Neuronal stem cell (in vitro differentiated cells): ENCODE measurements at regions not wholly inside any gene's neighbourhood (a gene's known extent, or its start where the extent isn't known, plus 50 kb on each side); places are given as distances from the start of the nearest gene placed in this dataset.

Source experiments
- DNase-seq: peaks from one replicate; pipeline ENCODE4 v3.0.0-alpha.2; 2013; ENCODE audit warnings: low spot score
- H2AFZ ChIP-seq: one replicate; pipeline ENCODE4 v1.6.1; 2013; ENCODE audit warnings: mild to moderate bottlenecking, low read length, inconsistent platforms
- H2AK5ac ChIP-seq: 2 replicates; pipeline ENCODE4 v1.6.1; 2013; ENCODE audit warnings: low read depth, mild to moderate bottlenecking, inconsistent platforms, low read length, moderate library complexity, mixed read lengths
- H2BK120ac ChIP-seq: 2 replicates; pipeline ENCODE4 v1.6.1; 2013; ENCODE audit warnings: low read depth, mild to moderate bottlenecking, inconsistent platforms, low read length, moderate library complexity, mixed read lengths
- H2BK12ac ChIP-seq: one replicate; pipeline ENCODE4 v1.6.1; 2013; ENCODE audit warnings: low read length, inconsistent platforms
- H2BK15ac ChIP-seq: 2 replicates; pipeline ENCODE4 v1.6.1; 2013; ENCODE audit warnings: mild to moderate bottlenecking, low read length, inconsistent platforms, mixed read lengths
- H2BK5ac ChIP-seq: one replicate; pipeline ENCODE4 v1.6.1; 2013; ENCODE audit warnings: inconsistent platforms, mild to moderate bottlenecking, low read length, moderate library complexity
- H3K14ac ChIP-seq: one replicate; pipeline ENCODE4 v1.6.1; 2013; ENCODE audit warnings: low read length, inconsistent platforms
- H3K18ac ChIP-seq: 2 replicates; pipeline ENCODE4 v1.6.1; 2013; ENCODE audit warnings: low read length, inconsistent platforms
- H3K23ac ChIP-seq: 2 replicates; pipeline ENCODE4 v1.6.1; 2013; ENCODE audit warnings: low read depth, mild to moderate bottlenecking, mixed read lengths, low read length, inconsistent platforms; ENCODE audit not compliant: poor library complexity
- H3K27ac ChIP-seq: replicated peaks from 3 replicates; pipeline ENCODE4 v1.5.1; 2013; ENCODE audit warnings: low read length, inconsistent platforms
- H3K27me3 ChIP-seq, 3 experiments: 2 replicates each; pipeline ENCODE4 v1.6.1; 2013; ENCODE audit warnings: low read length in 3 of 3, mild to moderate bottlenecking in 2 of 3, inconsistent platforms in 1 of 3, low read depth in 1 of 3, mixed read lengths in 1 of 3, moderate library complexity in 1 of 3; ENCODE audit not compliant: control insufficient read depth in 3 of 3, insufficient read depth in 3 of 3
- H3K36me3 ChIP-seq, 2 donors: replicated peaks in 1 of 2; 2 replicates each; pipeline ENCODE4 v1.6.1; 2013; ENCODE audit warnings: low read length in 2 of 2; ENCODE audit not compliant: control insufficient read depth in 2 of 2, insufficient read depth in 2 of 2
- H3K4ac ChIP-seq: 2 replicates; pipeline ENCODE4 v1.6.1; 2013; ENCODE audit warnings: inconsistent platforms, mild to moderate bottlenecking, low read length, moderate library complexity
- H3K4me1 ChIP-seq, 2 donors: 1 replicate in 1 of 2; 2 replicates in 1 of 2; pipeline ENCODE4 v1.6.1; 2013; ENCODE audit warnings: low read length in 2 of 2, low read depth in 1 of 2; ENCODE audit not compliant: control insufficient read depth in 2 of 2, insufficient read depth in 1 of 2
- H3K4me2 ChIP-seq: one replicate; pipeline ENCODE4 v1.6.1; 2013; ENCODE audit warnings: mild to moderate bottlenecking, low read length, inconsistent platforms; ENCODE audit not compliant: insufficient read depth, poor library complexity, severe bottlenecking
- H3K4me3 ChIP-seq, 2 donors: 2 replicates each; pipeline ENCODE4 v1.5.1; 2013; ENCODE audit warnings: low read length in 2 of 2, mild to moderate bottlenecking in 2 of 2, inconsistent platforms in 1 of 2, moderate library complexity in 1 of 2
- H3K79me1 ChIP-seq: one replicate; pipeline ENCODE4 v1.6.1; 2013; ENCODE audit warnings: low read depth, mild to moderate bottlenecking, inconsistent platforms, low read length, moderate library complexity
- H3K9ac ChIP-seq: one replicate; pipeline ENCODE4 v1.6.1; 2013; ENCODE audit warnings: mild to moderate bottlenecking, low read depth, low read length, inconsistent platforms; ENCODE audit not compliant: poor library complexity
- H3K9me3 ChIP-seq, 2 donors: replicated peaks in 1 of 2; 2 replicates each; pipeline versions ENCODE3 to v1.6.1; 2013; ENCODE audit warnings: low read length in 2 of 2, mild to moderate bottlenecking in 2 of 2, inconsistent platforms in 1 of 2, low read depth in 1 of 2, mixed read lengths in 1 of 2, moderate library complexity in 1 of 2; ENCODE audit not compliant: control insufficient read depth in 2 of 2, insufficient read depth in 1 of 2
- H4K8ac ChIP-seq: one replicate; pipeline ENCODE4 v1.6.1; 2013; ENCODE audit warnings: low read depth, mild to moderate bottlenecking, inconsistent platforms, low read length, moderate library complexity
- H4K91ac ChIP-seq: one replicate; pipeline ENCODE4 v1.6.1; 2013; ENCODE audit warnings: low read length, low read depth, mild to moderate bottlenecking, inconsistent platforms; ENCODE audit not compliant: poor library complexity
- WGBS, 2 donors: extraction: QIAGEN DNeasy Blood & Tissue Kit; methylation state at CpG; one replicate each; pipeline ENCODE4 v1.1.7; 2013; ENCODE audit warnings: missing lambda C conversion rate in 2 of 2, mixed read lengths in 1 of 2; ENCODE audit not compliant: insufficient read length in 2 of 2, insufficient replicate concordance in 1 of 2; ENCODE audit errors: extremely low coverage in 2 of 2; 5-methylcytosine and 5-hydroxymethylcytosine counted together

- H3K79me1 ChIP-seq, result no peaks in the 10 kb centered on the region
- no CpG with 5 or more reads among the region's 4 CpGs for WGBS, 2 donors
- no peak overlapping the region for H2BK12ac ChIP-seq
- no peak overlapping the region for H3K27ac ChIP-seq
- no peaks in the 10 kb centered on the region for H3K4me1 ChIP-seq
- no peaks in the 10 kb centered on the region for H3K27me3 ChIP-seq
- H3K36me3 ChIP-seq, result no peaks in the 10 kb centered on the region
- H3K9me3 ChIP-seq, result peaks cover 0 to 1% of the 10 kb centered on the region in 2 donors
- no peak overlapping the region for H2BK120ac ChIP-seq
- H3K9ac ChIP-seq, result no peak overlapping the region
- H2BK5ac ChIP-seq, result no peak overlapping the region
- H2AK5ac ChIP-seq, result no peak overlapping the region
- H3K4me2 ChIP-seq, result no peak overlapping the region
- no peak overlapping the region for H3K4me3 ChIP-seq
- no peak overlapping the region for H4K91ac ChIP-seq
- H3K14ac ChIP-seq, result no peak overlapping the region
- no peak overlapping the region for H3K4ac ChIP-seq
- no peak overlapping the region for H2AFZ ChIP-seq
- no peak overlapping the region for H2BK15ac ChIP-seq
- no peak for DNase-seq
- no peak overlapping the region for H3K23ac ChIP-seq
- no peak overlapping the region for H3K18ac ChIP-seq
- H4K8ac ChIP-seq, result no peak overlapping the region
Measured at GRCh38 chr2:194155431-194155830, 1501.6 kb upstream of the SLC39A10 start.

- no peak overlapping the region for H4K8ac ChIP-seq
- no peak overlapping the region for H2AK5ac ChIP-seq
- no peak overlapping the region for H3K18ac ChIP-seq
- H3K14ac ChIP-seq, result no peak overlapping the region
- no peak overlapping the region for H3K4me2 ChIP-seq
- H2BK12ac ChIP-seq, result no peak overlapping the region
- no peaks in the 10 kb centered on the region for H3K79me1 ChIP-seq
- H2BK5ac ChIP-seq, result no peak overlapping the region
- H3K9me3 ChIP-seq, result peaks cover 0 to 2% of the 10 kb centered on the region in 2 donors
- H3K27me3 ChIP-seq, result no peaks in the 10 kb centered on the region
- no peak overlapping the region for H2BK15ac ChIP-seq
- WGBS, 2 donors, result no CpG with 5 or more reads among the region's 1 CpG
- H4K91ac ChIP-seq, result no peak overlapping the region
- no peak overlapping the region for H3K27ac ChIP-seq
- DNase-seq, result no peak
- H3K9ac ChIP-seq, result no peak overlapping the region
- H3K4me3 ChIP-seq, result no peak overlapping the region
- no peaks in the 10 kb centered on the region for H3K36me3 ChIP-seq
- no peaks in the 10 kb centered on the region for H3K4me1 ChIP-seq
- no peak overlapping the region for H3K4ac ChIP-seq
- H2AFZ ChIP-seq, result no peak overlapping the region
- H2BK120ac ChIP-seq, result no peak overlapping the region
- no peak overlapping the region for H3K23ac ChIP-seq
Measured at GRCh38 chr2:194151231-194151630, 1505.8 kb upstream of the SLC39A10 start.

GRCh38 chr2:194135463-194135862 lies 1521.6 kb upstream of the SLC39A10 start:
- no peak overlapping the region for H4K8ac ChIP-seq
- H2BK15ac ChIP-seq, result no peak overlapping the region
- no peaks in the 10 kb centered on the region for H3K9me3 ChIP-seq
- no peak for DNase-seq
- H3K27ac ChIP-seq, result no peak overlapping the region
- H3K18ac ChIP-seq, result no peak overlapping the region
- H3K4ac ChIP-seq, result no peak overlapping the region
- H3K79me1 ChIP-seq, result no peaks in the 10 kb centered on the region
- no peak overlapping the region for H2AFZ ChIP-seq
- WGBS, 2 donors, result no CpG with 5 or more reads among the region's 8 CpGs
- no peaks in the 10 kb centered on the region for H3K36me3 ChIP-seq
- no peaks in the 10 kb centered on the region for H3K4me1 ChIP-seq
- H2AK5ac ChIP-seq, result no peak overlapping the region
- no peak overlapping the region for H3K4me2 ChIP-seq
- H4K91ac ChIP-seq, result no peak overlapping the region
- no peak overlapping the region for H2BK5ac ChIP-seq
- no peak overlapping the region for H3K23ac ChIP-seq
- H3K14ac ChIP-seq, result no peak overlapping the region
- no peaks in the 10 kb centered on the region for H3K27me3 ChIP-seq
- no peak overlapping the region for H3K4me3 ChIP-seq
- H3K9ac ChIP-seq, result no peak overlapping the region
- no peak overlapping the region for H2BK120ac ChIP-seq
- no peak overlapping the region for H2BK12ac ChIP-seq

- no peaks in the 10 kb centered on the region for H3K36me3 ChIP-seq
- H3K18ac ChIP-seq, result no peak overlapping the region
- no peak overlapping the region for H3K4me2 ChIP-seq
- no peak overlapping the region for H2BK120ac ChIP-seq
- H3K14ac ChIP-seq, result no peak overlapping the region
- no peak overlapping the region for H2BK12ac ChIP-seq
- H3K27ac ChIP-seq, result no peak overlapping the region
- H3K4me3 ChIP-seq, result no peak overlapping the region
- no peaks in the 10 kb centered on the region for H3K4me1 ChIP-seq
- no peak overlapping the region for H2BK5ac ChIP-seq
- no peaks in the 10 kb centered on the region for H3K79me1 ChIP-seq
- H4K8ac ChIP-seq, result no peak overlapping the region
- H2AK5ac ChIP-seq, result no peak overlapping the region
- H3K27me3 ChIP-seq, result no peaks in the 10 kb centered on the region
- H2BK15ac ChIP-seq, result no peak overlapping the region
- H3K9me3 ChIP-seq, result peaks cover 0 to 5% of the 10 kb centered on the region in 2 donors
- H3K4ac ChIP-seq, result no peak overlapping the region
- no peak overlapping the region for H2AFZ ChIP-seq
- no peak for DNase-seq
- no peak overlapping the region for H3K9ac ChIP-seq
- peak overlapping the region; percentile 0 for H3K23ac ChIP-seq
- WGBS, 2 donors, result no CpG with 5 or more reads among the region's 4 CpGs
- no peak overlapping the region for H4K91ac ChIP-seq
Measured at GRCh38 chr2:194128810-194129209, 1528.2 kb upstream of the SLC39A10 start.
